RWPE1 (cell line): ENCODE measurements at regions not wholly inside any gene's neighbourhood (a gene's known extent, or its start where the extent isn't known, plus 50 kb on each side); places are given as distances from the start of the nearest gene placed in this dataset.
A peak's percentile ranks its signal among the peaks of the same experiment; 100 is the strongest.

Experiments used
- CTCF ChIA-PET: fragments of 350-600 bp; sonication (Branson Sonifier 250); formaldehyde crosslinking; extraction: SDS; loops from one replicate; lab custom pipeline; 2021; lab: Yijun Ruan, JAX
- POLR2A ChIA-PET: fragments of 400-600 bp; formaldehyde crosslinking; extraction: SDS; loops from one replicate; lab custom pipeline; 2020; ENCODE audit warnings: antibody characterized with exemption; ENCODE audit not compliant: low non-redundant PET; lab: Yijun Ruan, JAX
- DNase-seq: peaks from one replicate; pipeline ENCODE4 v3.0.0; 2012; ENCODE audit warnings: low spot score
- H3K27ac ChIP-seq: fragments of 450-650 bp; 2 replicates; pipeline ENCODE4 v1.5.1; 2017
- CTCF ChIP-seq: fragments of 450-650 bp; conservative IDR thresholded peaks from 2 replicates; pipeline ENCODE4 v1.5.1; 2017; ENCODE audit warnings: low read depth, mild to moderate bottlenecking

- ChIA-PET CTCF (no interaction called here), POLR2A (no interaction called here)
- H3K27ac ChIP-seq = no peak overlapping the region
- no peak for TF ChIP-seq CTCF
- DNase-seq = no peak
Observed at GRCh38 chr5:105680858-105681475, 1989.8 kb downstream of the EFNA5 start.

GRCh38 chr5:105677291-105677690, 1993.4 kb downstream of the EFNA5 start:
- no peak for DNase-seq
- ChIA-PET CTCF (no interaction called here), POLR2A (no interaction called here)
- no peak for TF ChIP-seq CTCF
- H3K27ac ChIP-seq = no peak overlapping the region

- TF ChIP-seq CTCF = no peak
- POLR2A ChIA-PET = no interaction called here
- peak; percentile 41 for DNase-seq
- no peak overlapping the region for H3K27ac ChIP-seq
- CTCF ChIA-PET = no interaction called here
Observed at GRCh38 chr5:105670596-105670995, 2000.1 kb downstream of the EFNA5 start.

- POLR2A ChIA-PET = no interaction called here
- TF ChIP-seq CTCF = no peak
- CTCF ChIA-PET = no interaction called here
Observed at GRCh38 chr5:105663671-105664070, 2007.1 kb downstream of the EFNA5 start.

GRCh38 chr5:105659396-105659795, 2011.3 kb downstream of the EFNA5 start:
- no peak for TF ChIP-seq CTCF
- ChIA-PET POLR2A (no interaction called here), CTCF (no interaction called here)
- H3K27ac ChIP-seq = no peak overlapping the region
- no peak for DNase-seq

More at GRCh38 chr5:105663671-105664070, 2007.1 kb downstream of the EFNA5 start:
- no peak overlapping the region for H3K27ac ChIP-seq
- DNase-seq = no peak

- ChIA-PET CTCF (no interaction called here), POLR2A (no interaction called here)
- TF ChIP-seq CTCF = no peak
- H3K27ac ChIP-seq = no peak overlapping the region
- DNase-seq = no peak
Observed at GRCh38 chr5:105640328-105640727, 2030.4 kb downstream of the EFNA5 start.
